ENCODE measurements at regions not wholly inside any gene's neighbourhood (a gene's known extent, or its start where the extent isn't known, plus 50 kb on each side); places are given as distances from the start of the nearest gene placed in this dataset.

DNA sequence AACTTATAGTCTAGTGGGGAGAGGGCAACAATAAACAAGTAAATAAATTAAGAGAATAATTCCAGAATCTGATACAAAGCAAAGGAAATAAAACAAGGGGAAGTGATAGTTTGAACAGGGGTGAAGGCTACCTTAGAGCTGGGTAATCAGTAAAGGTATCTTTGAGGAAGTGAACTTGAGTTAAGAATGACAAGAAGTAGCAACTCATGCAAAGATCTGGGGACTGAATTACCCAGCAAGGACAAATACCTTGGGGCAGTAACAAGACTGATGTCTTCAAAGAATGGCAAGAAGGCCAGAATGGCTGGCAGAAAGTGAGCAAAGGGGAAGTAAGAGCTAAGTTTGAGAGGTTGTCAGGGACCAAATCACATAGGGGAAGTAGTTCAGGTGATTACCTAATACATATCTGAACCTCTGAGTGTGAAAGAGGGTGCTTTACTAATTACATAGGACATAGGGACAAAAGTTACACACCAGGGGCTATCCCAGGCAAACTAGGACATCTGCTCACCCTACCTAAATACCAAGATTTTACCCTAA, 244.6 kb upstream of the HNRNPA3 start (continued):
- TF ChIP-seq, protein P1, sequence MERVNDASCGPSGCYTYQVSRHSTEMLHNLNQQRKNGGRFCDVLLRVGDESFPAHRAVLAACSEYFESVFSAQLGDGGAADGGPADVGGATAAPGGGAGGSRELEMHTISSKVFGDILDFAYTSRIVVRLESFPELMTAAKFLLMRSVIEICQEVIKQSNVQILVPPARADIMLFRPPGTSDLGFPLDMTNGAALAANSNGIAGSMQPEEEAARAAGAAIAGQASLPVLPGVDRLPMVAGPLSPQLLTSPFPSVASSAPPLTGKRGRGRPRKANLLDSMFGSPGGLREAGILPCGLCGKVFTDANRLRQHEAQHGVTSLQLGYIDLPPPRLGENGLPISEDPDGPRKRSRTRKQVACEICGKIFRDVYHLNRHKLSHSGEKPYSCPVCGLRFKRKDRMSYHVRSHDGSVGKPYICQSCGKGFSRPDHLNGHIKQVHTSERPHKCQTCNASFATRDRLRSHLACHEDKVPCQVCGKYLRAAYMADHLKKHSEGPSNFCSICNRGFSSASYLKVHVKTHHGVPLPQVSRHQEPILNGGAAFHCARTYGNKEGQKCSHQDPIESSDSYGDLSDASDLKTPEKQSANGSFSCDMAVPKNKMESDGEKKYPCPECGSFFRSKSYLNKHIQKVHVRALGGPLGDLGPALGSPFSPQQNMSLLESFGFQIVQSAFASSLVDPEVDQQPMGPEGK (CRISPR knock-in tag; IDR thresholded peaks at IDR 0.05): no peak
- no peak for TF ChIP-seq ZNF354B (CRISPR knock-in tag; IDR thresholded peaks at IDR 0.05)
- TF ChIP-seq ZNF17 (CRISPR knock-in tag; IDR thresholded peaks at IDR 0.05): no peak
- no peak for TF ChIP-seq HNRNPH1 (optimal IDR thresholded peaks at IDR 0.05; ENCODE audit: low read depth, low read length)
- TF ChIP-seq ZNF10 (CRISPR knock-in tag; IDR thresholded peaks at IDR 0.05; ENCODE audit: borderline replicate concordance, low read depth): no peak
- TF ChIP-seq, protein P2, sequence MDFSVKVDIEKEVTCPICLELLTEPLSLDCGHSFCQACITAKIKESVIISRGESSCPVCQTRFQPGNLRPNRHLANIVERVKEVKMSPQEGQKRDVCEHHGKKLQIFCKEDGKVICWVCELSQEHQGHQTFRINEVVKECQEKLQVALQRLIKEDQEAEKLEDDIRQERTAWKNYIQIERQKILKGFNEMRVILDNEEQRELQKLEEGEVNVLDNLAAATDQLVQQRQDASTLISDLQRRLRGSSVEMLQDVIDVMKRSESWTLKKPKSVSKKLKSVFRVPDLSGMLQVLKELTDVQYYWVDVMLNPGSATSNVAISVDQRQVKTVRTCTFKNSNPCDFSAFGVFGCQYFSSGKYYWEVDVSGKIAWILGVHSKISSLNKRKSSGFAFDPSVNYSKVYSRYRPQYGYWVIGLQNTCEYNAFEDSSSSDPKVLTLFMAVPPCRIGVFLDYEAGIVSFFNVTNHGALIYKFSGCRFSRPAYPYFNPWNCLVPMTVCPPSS (IDR thresholded peaks at IDR 0.05): no peak
- TF ChIP-seq NPAS2 (CRISPR knock-in tag; IDR thresholded peaks at IDR 0.05; ENCODE audit: borderline replicate concordance): no peak

DNA sequence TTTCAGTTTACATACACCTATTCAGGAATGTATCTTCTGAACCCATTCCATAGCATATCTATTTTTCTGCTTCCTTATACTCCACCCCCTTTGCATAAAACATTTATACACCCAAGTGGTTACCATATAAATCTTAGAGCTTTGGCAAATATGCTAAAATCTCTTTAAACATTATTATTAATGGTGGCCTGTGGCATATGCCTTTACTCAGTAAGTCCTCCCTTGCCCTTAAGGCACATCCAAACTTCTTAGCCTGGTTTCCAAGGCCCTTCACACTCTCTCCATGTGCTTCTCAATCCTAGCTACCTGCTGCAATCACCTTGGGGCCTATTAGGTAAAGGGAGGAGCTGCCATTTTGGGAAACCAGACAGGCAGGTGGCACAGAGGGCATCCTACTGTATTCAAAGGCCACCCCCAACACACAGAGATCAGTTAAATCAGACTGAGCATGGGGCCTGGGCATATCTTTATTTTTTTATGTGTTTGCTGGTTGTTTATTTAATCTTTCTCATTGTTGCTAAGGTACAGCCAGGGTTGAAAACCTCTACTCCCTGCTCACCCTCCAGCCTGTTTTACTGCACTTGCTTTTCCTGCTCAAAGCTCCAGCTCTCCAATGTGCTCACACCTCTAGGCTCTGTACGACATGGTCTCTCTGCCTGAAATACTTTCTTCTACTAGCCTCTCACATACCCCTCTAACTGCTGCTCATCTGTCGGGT, 242.8 kb upstream of the HNRNPA3 start:
- no TSS peak for BruUV-seq (replicated peaks)
- H3K9ac ChIP-seq (ENCODE audit: insufficient read depth, low read depth, low read length): no peak overlapping the region
- FAIRE-seq (no peak), ATAC-seq (no peak), DNase-seq (ENCODE audit: low spot score) (no peak)
- H3K4me2 ChIP-seq (ENCODE audit: low read depth, low read length): no peak overlapping the region
- H3K27me3 ChIP-seq (ENCODE audit: control insufficient read depth in 1 of 2, insufficient read depth in 2 of 2, low read length in 2 of 2): 0 out of 5 replicates have a peak, but pooled peaks cover 0 to 3% of the 10 kb centered on the region in 2 experiments
- ChIA-PET POLR2A (no interaction called here), CTCF (ENCODE audit: low intra/inter-chr PET ratio, low total read pairs) (no interaction called here)
- no peak overlapping the region for H2AFZ ChIP-seq (ENCODE audit: low read length)
- H4K20me1 ChIP-seq (ENCODE audit: insufficient read depth, low read length): no peaks in the 10 kb centered on the region
- in situ Hi-C loops (cut with HindIII; ENCODE audit: extremely low pct_ligation_motif_present, low pct_unique_long_range_greater_than_20kb): no loop called here
- H3K9me3 ChIP-seq (ENCODE audit: low read length): no peaks in the 10 kb centered on the region
- TF ChIP-seq, protein P3, sequence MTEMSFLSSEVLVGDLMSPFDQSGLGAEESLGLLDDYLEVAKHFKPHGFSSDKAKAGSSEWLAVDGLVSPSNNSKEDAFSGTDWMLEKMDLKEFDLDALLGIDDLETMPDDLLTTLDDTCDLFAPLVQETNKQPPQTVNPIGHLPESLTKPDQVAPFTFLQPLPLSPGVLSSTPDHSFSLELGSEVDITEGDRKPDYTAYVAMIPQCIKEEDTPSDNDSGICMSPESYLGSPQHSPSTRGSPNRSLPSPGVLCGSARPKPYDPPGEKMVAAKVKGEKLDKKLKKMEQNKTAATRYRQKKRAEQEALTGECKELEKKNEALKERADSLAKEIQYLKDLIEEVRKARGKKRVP (CRISPR knock-in tag; IDR thresholded peaks at IDR 0.05): no peak
- TF ChIP-seq HOXA9 (CRISPR knock-in tag; IDR thresholded peaks at IDR 0.05; ENCODE audit: borderline replicate concordance) (no peak), NFKB2 (CRISPR knock-in tag; IDR thresholded peaks at IDR 0.05; ENCODE audit: borderline replicate concordance) (no peak), GATA4 (IDR thresholded peaks at IDR 0.05; ENCODE audit: borderline replicate concordance, low read depth) (no peak), BRCA1 (CRISPR knock-in tag; IDR thresholded peaks at IDR 0.05) (no peak)
- intact Hi-C loops (cut with micrococcal nuclease; ENCODE audit: unreplicated experiment): no loop called here
- WGBS (ENCODE audit: low lambda C conversion rate): 1% methylated on average over 2 of the region's 2 CpGs
- H3K79me2 ChIP-seq (ENCODE audit: insufficient read depth, low read length): no peaks in the 10 kb centered on the region
- H3K36me3 ChIP-seq (replicated peaks in 1 of 2; ENCODE audit: control insufficient read depth in 1 of 2, insufficient read depth in 2 of 2, low read length in 2 of 2): no peaks in the 10 kb centered on the region
- no peak overlapping the region for H3K4me3 ChIP-seq (replicated peaks in 1 of 3; ENCODE audit: insufficient read depth in 1 of 3, low read depth in 2 of 3, low read length in 3 of 3)
- no peaks in the 10 kb centered on the region for H3K4me1 ChIP-seq (ENCODE audit: insufficient read depth, low read length)
- H3K27ac ChIP-seq (ENCODE audit: extremely low read length, insufficient read depth, low read length): no peak overlapping the region

All from HepG2 (cell line).